H1 (cell line): ENCODE measurements at regions not wholly inside any gene's neighbourhood (a gene's known extent, or its start where the extent isn't known, plus 50 kb on each side); places are given as distances from the start of the nearest gene placed in this dataset.

ENCODE experiments used
- CBX5 ChIP-seq: fragments of 300-800, 300-1000 bp; sonication (generic); IDR thresholded peaks from 2 replicates; pipeline ENCODE4 v1.7.1; 2016; ENCODE audit warnings: antibody characterized with exemption, low read length, low read depth
- CBX8 ChIP-seq: fragments of 300-800, 300-1000 bp; sonication (generic); IDR thresholded peaks from 2 replicates; pipeline ENCODE4 v1.7.1; 2016; ENCODE audit warnings: low read depth, low read length, borderline replicate concordance
- CHD7 ChIP-seq: fragments of 300-600 bp; sonication (generic); IDR thresholded peaks from 2 replicates; pipeline ENCODE4 v1.7.1; 2012; ENCODE audit warnings: low read length, moderate library complexity, mild to moderate bottlenecking, inconsistent platforms; ENCODE audit not compliant: insufficient replicate concordance
- CREB1 ChIP-seq: IDR thresholded peaks from 2 replicates; pipeline ENCODE4 v1.6.1; 2012; ENCODE audit warnings: inconsistent platforms
- CTBP2 ChIP-seq: IDR thresholded peaks from 2 replicates; pipeline ENCODE4 v1.7.0; 2011; ENCODE audit warnings: borderline replicate concordance, mild to moderate bottlenecking, moderate library complexity, mixed read lengths, low read length; ENCODE audit not compliant: insufficient read depth, insufficient read length
- EGR1 ChIP-seq: IDR thresholded peaks from 2 replicates; pipeline ENCODE4 v1.6.1; 2011; ENCODE audit warnings: low read depth, low read length, borderline replicate concordance
- EP300 ChIP-seq, 2 experiments: IDR thresholded peaks; 1 replicate in 1 of 2; 2 replicates in 1 of 2; pipeline ENCODE4 v1.6.1; 2011 to 2012; ENCODE audit warnings: low read depth in 2 of 2, low read length in 2 of 2, mild to moderate bottlenecking in 2 of 2, borderline replicate concordance in 1 of 2, inconsistent platforms in 1 of 2, moderate library complexity in 1 of 2
- KDM1A ChIP-seq: fragments of 200-600, 300-600 bp; sonication (generic); IDR thresholded peaks from 2 replicates; pipeline ENCODE4 v1.7.1; 2016; ENCODE audit warnings: mild to moderate bottlenecking, low read length, borderline replicate concordance
- PHF8 ChIP-seq: fragments of 200-600 bp; sonication (generic); conservative IDR thresholded peaks from 2 replicates; pipeline ENCODE4 v1.7.1; 2012; ENCODE audit warnings: low read depth, mild to moderate bottlenecking, inconsistent platforms, low read length, moderate library complexity
- SP2 ChIP-seq: IDR thresholded peaks from 2 replicates; pipeline ENCODE4 v1.6.1; 2012; ENCODE audit warnings: mild to moderate bottlenecking, low read length, inconsistent platforms
- TEAD4 ChIP-seq: IDR thresholded peaks from 2 replicates; pipeline ENCODE4 v1.6.1; 2012; ENCODE audit warnings: low read depth, low read length, inconsistent platforms, mixed read lengths
- YY1 ChIP-seq: IDR thresholded peaks from 2 replicates; pipeline ENCODE4 v1.6.1; 2011; ENCODE audit warnings: low read depth, mild to moderate bottlenecking, low read length

- TF ChIP-seq CHD7, result no peak
- TF ChIP-seq CREB1, result no peak
- no peak for TF ChIP-seq KDM1A
- no peak for TF ChIP-seq PHF8
- TF ChIP-seq YY1, result no peak
- TF ChIP-seq EGR1, result no peak
- TF ChIP-seq CBX8, result no peak
- no peak for TF ChIP-seq CTBP2
- no peak for TF ChIP-seq SP2
- no peak for TF ChIP-seq CBX5
- TF ChIP-seq TEAD4, result no peak
- TF ChIP-seq EP300 (IDR thresholded peaks at IDR 0.05; ENCODE audit: borderline replicate concordance in 1 of 2, low read depth in 2 of 2, low read length in 2 of 2), result no peak
Observed at GRCh38 chr6:42507195-42507594, 55.5 kb upstream of the TRERF1 start (continued).
